Esophagus squamous epithelium (tissue), 5 donors: ENCODE measurements at regions not wholly inside any gene's neighbourhood (a gene's known extent, or its start where the extent isn't known, plus 50 kb on each side); places are given as distances from the start of the nearest gene placed in this dataset.

ENCODE experiments used
- DNase-seq: peaks from one replicate; lab custom pipeline; 2025; lab: John Stamatoyannopoulos, UW
- H3K27ac ChIP-seq, 4 donors: fragments of 200-600 bp; sonication (generic); one replicate each; pipeline ENCODE4 v1.5.1; 2016 to 2019; ENCODE audit warnings: mild to moderate bottlenecking in 1 of 4
- H3K27me3 ChIP-seq, 4 donors: fragments of 200-600 bp; sonication (generic); 1 replicate in 3 of 4; 2 replicates in 1 of 4; pipeline versions ENCODE4 v1.5.1 to v1.6.0; 2017 to 2021; ENCODE audit warnings: antibody characterized with exemption in 1 of 4
- H3K36me3 ChIP-seq, 3 donors: fragments of 200-600 bp; sonication (generic); one replicate each; pipeline ENCODE4 v1.5.1; 2016 to 2019
- H3K4me1 ChIP-seq, 3 donors: fragments of 200-600 bp; sonication (generic); one replicate each; pipeline ENCODE4 v1.5.1; 2017 to 2019
- H3K4me3 ChIP-seq, 4 donors: fragments of 200-600 bp; sonication (generic); 1 replicate in 3 of 4; 2 replicates in 1 of 4; pipeline ENCODE4 v1.5.1; 2016 to 2019; ENCODE audit warnings: mild to moderate bottlenecking in 2 of 4, moderate library complexity in 1 of 4
- H3K9me3 ChIP-seq, 3 donors: fragments of 200-600 bp; sonication (generic); one replicate each; pipeline ENCODE4 v1.5.1; 2016 to 2019
- CTCF ChIP-seq, 6 experiments: fragments of 450-650 bp in 4 of 6; fragments of 200-600 bp in 2 of 6; sonication (generic) in 2 of 6; IDR thresholded peaks; one replicate each; pipeline ENCODE4 v1.5.1; 2016 to 2019; ENCODE audit warnings: antibody characterized with exemption in 6 of 6, mild to moderate bottlenecking in 4 of 6, moderate library complexity in 4 of 6
- POLR2A ChIP-seq, 4 donors: fragments of 450-650 bp; IDR thresholded peaks; one replicate each; pipeline ENCODE4 v1.6.1; 2017; ENCODE audit warnings: antibody characterized with exemption in 4 of 4, mild to moderate bottlenecking in 4 of 4, moderate library complexity in 3 of 4
- WGBS, 2 donors: methylation state at CpG; one replicate each; pipeline ENCODE4 v1.1.5; 2018; 5-methylcytosine and 5-hydroxymethylcytosine counted together
- intact Hi-C: fragments of 100-400 bp; cut with DNase I; formaldehyde crosslinking; loops from one replicate; pipeline ENCODE4 v1.15.0; 2022
- donor health status: DM: yes; HTN: yes; CAD: no.

GRCh38 chr16:55001931-55002330, 71.3 kb downstream of the IRX5 start:
- Histone ChIP-seq H3K9me3 (no peaks in the 10 kb centered on the region), H3K36me3 (no peaks in the 10 kb centered on the region), H3K27me3 (peaks cover 0 to 72% (median 0%) of the 10 kb centered on the region in 4 donors), H3K4me1 (no peaks in the 10 kb centered on the region), H3K4me3 (no peak overlapping the region), H3K27ac (no peak overlapping the region)
- intact Hi-C loops = no loop called here
- DNase-seq = no peak
- WGBS, 2 donors = 47 to 64% methylated on average over 1 of the region's 1 CpG
- no peak for TF ChIP-seq CTCF (IDR thresholded peaks at IDR 0.05)
- no peak for TF ChIP-seq POLR2A (IDR thresholded peaks at IDR 0.05)

GRCh38 chr16:55002419-55002818, 71.8 kb downstream of the IRX5 start:
- TF ChIP-seq POLR2A (IDR thresholded peaks at IDR 0.05) = no peak
- TF ChIP-seq CTCF (IDR thresholded peaks at IDR 0.05) = no peak
- 71% methylated on average over 5 of the region's 5 CpGs for WGBS, 2 donors
- no peaks in the 10 kb centered on the region for H3K9me3 ChIP-seq
- peaks cover 0 to 67% (median 0%) of the 10 kb centered on the region in 4 donors for H3K27me3 ChIP-seq
- no peak for DNase-seq
- no peaks in the 10 kb centered on the region for H3K4me1 ChIP-seq
- H3K36me3 ChIP-seq = no peaks in the 10 kb centered on the region
- H3K4me3 ChIP-seq = no peak overlapping the region
- intact Hi-C loops = no loop called here
- no peak overlapping the region for H3K27ac ChIP-seq

- H3K4me1 ChIP-seq = no peaks in the 10 kb centered on the region
- intact Hi-C loops = no loop called here
- H3K4me3 ChIP-seq = no peak overlapping the region
- H3K27me3 ChIP-seq = peaks cover 0 to 58% (median 0%) of the 10 kb centered on the region in 4 donors
- no peak for DNase-seq
- H3K36me3 ChIP-seq = no peaks in the 10 kb centered on the region
- no peaks in the 10 kb centered on the region for H3K9me3 ChIP-seq
- no peak overlapping the region for H3K27ac ChIP-seq
- TF ChIP-seq POLR2A (IDR thresholded peaks at IDR 0.05) = no peak
- TF ChIP-seq CTCF (IDR thresholded peaks at IDR 0.05) = no peak
- 63 to 71% methylated on average over 2 of the region's 2 CpGs for WGBS, 2 donors
These were observed 72.6 kb downstream of the IRX5 start for GRCh38 chr16:55003306-55003705.

- 75 to 80% methylated on average over 9 to 12 of the region's 12 CpGs for WGBS, 2 donors
- no peak for DNase-seq
- TF ChIP-seq POLR2A (IDR thresholded peaks at IDR 0.05) (no peak), CTCF (IDR thresholded peaks at IDR 0.05) (no peak)
- no peaks in the 10 kb centered on the region for H3K36me3 ChIP-seq
- peaks cover 0 to 52% (median 0%) of the 10 kb centered on the region in 4 donors for H3K27me3 ChIP-seq
- no peak overlapping the region for H3K27ac ChIP-seq
- intact Hi-C loops = no loop called here
- H3K9me3 ChIP-seq = no peaks in the 10 kb centered on the region
- no peaks in the 10 kb centered on the region for H3K4me1 ChIP-seq
- no peak overlapping the region for H3K4me3 ChIP-seq
These were observed 73.3 kb downstream of the IRX5 start for GRCh38 chr16:55003916-55004315.

GRCh38 chr16:55007504-55007903, 76.8 kb downstream of the IRX5 start:
- no peak overlapping the region for H3K27ac ChIP-seq
- no peak for TF ChIP-seq CTCF (IDR thresholded peaks at IDR 0.05)
- no peaks in the 10 kb centered on the region for H3K9me3 ChIP-seq
- H3K27me3 ChIP-seq = peaks cover 0 to 22% (median 0%) of the 10 kb centered on the region in 4 donors
- WGBS, 2 donors = 72 to 80% methylated on average over 3 to 5 of the region's 8 CpGs
- H3K36me3 ChIP-seq = no peaks in the 10 kb centered on the region
- no peak for DNase-seq
- intact Hi-C loops = no loop called here
- H3K4me1 ChIP-seq = no peaks in the 10 kb centered on the region
- H3K4me3 ChIP-seq = no peak overlapping the region
